Loucy (cell line): ENCODE measurements at regions not wholly inside any gene's neighbourhood (a gene's known extent, or its start where the extent isn't known, plus 50 kb on each side); places are given as distances from the start of the nearest gene placed in this dataset.

Source experiments
- H2AFZ ChIP-seq: fragments of 200-600 bp; sonication (generic); 2 replicates; pipeline ENCODE4 v1.6.0; 2016; ENCODE audit warnings: antibody characterized with exemption, mild to moderate bottlenecking, low read length, moderate library complexity
- H3F3A ChIP-seq: fragments of 200-600 bp; 2 replicates; pipeline ENCODE4 v1.6.0; 2016; ENCODE audit warnings: antibody characterized with exemption, low read depth, mild to moderate bottlenecking
- H3K27me3 ChIP-seq: fragments of 200-600 bp; sonication (generic); 2 replicates; pipeline ENCODE4 v1.6.1; 2014; ENCODE audit warnings: low read length, mild to moderate bottlenecking; ENCODE audit not compliant: insufficient read depth, poor library complexity, severe bottlenecking
- H3K36me3 ChIP-seq: fragments of 200-600 bp; sonication (generic); 2 replicates; pipeline ENCODE4 v1.6.1; 2016; ENCODE audit warnings: low read length; ENCODE audit not compliant: insufficient read depth
- H3K4me1 ChIP-seq: fragments of 200-600 bp; sonication (generic); 2 replicates; pipeline ENCODE4 v1.5.1; 2014; ENCODE audit warnings: low read length, mild to moderate bottlenecking; ENCODE audit not compliant: insufficient read depth, poor library complexity, severe bottlenecking
- H3K4me2 ChIP-seq: fragments of 200-600 bp; sonication (generic); 2 replicates; pipeline ENCODE4 v1.6.0; 2014; ENCODE audit warnings: antibody characterized with exemption, low read length, low read depth, mild to moderate bottlenecking; ENCODE audit not compliant: poor library complexity, severe bottlenecking
- H3K4me3 ChIP-seq: fragments of 200-600 bp; sonication (generic); 2 replicates; pipeline ENCODE4 v1.5.1; 2014; ENCODE audit warnings: low read length, mild to moderate bottlenecking, mixed read lengths; ENCODE audit not compliant: poor library complexity, severe bottlenecking
- H3K79me2 ChIP-seq: fragments of 200-600 bp; sonication (generic); 2 replicates; pipeline ENCODE4 v1.6.1; 2014; ENCODE audit warnings: low read length; ENCODE audit not compliant: insufficient read depth
- H3K9ac ChIP-seq: fragments of 200-600 bp; sonication (generic); 2 replicates; pipeline ENCODE4 v1.6.0; 2014; ENCODE audit warnings: mild to moderate bottlenecking, low read depth, low read length, moderate library complexity; ENCODE audit not compliant: poor library complexity, severe bottlenecking
- H3K9me2 ChIP-seq: fragments of 200-600 bp; sonication (generic); replicated peaks from 2 replicates; pipeline ENCODE4 v1.6.1; 2016; ENCODE audit warnings: low read depth, low read length, mixed read lengths
- H3K9me3 ChIP-seq: fragments of 200-600 bp; sonication (generic); 2 replicates; pipeline ENCODE4 v1.6.1; 2014; ENCODE audit warnings: mild to moderate bottlenecking, antibody characterized with exemption, low read length, low read depth; ENCODE audit not compliant: insufficient read depth
- H4K20me1 ChIP-seq: fragments of 200-600 bp; sonication (generic); 2 replicates; pipeline ENCODE4 v1.6.0; 2014; ENCODE audit warnings: antibody characterized with exemption, low read length, mild to moderate bottlenecking; ENCODE audit not compliant: insufficient read depth, poor library complexity, severe bottlenecking
- EZH2phosphoT487 ChIP-seq: fragments of 200-600 bp; IDR thresholded peaks from 2 replicates; pipeline ENCODE4 v1.6.1; 2018; ENCODE audit warnings: antibody characterized with exemption, mild to moderate bottlenecking, moderate library complexity, borderline replicate concordance
- TF ChIP-seq, protein P1 (sequence below): fragments of 200-600 bp; sonication (generic); conservative IDR thresholded peaks from 2 replicates; pipeline ENCODE4 v1.5.1; 2014; ENCODE audit warnings: mild to moderate bottlenecking, antibody characterized with exemption, low read length

DNA sequence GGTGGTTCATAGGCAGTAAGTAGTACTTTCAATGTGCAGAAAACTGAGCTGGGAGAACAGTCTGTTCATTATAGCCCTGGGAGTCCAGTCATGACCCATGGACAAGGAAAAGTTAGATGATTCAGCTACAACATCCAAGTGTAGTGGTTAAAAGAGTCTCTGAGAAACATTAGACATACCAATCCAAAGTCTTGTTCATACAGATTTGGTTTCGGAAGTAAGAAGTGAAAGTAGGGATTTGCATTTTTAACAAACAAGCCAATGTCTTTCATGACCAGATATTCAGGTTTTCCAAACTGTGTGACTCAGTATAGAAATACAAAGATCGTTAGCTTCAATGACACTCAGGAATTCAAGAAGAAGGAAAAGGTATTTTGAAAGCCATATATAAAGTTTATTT, 345.3 kb downstream of the SLITRK1 start:
- Histone ChIP-seq H3K4me1 (no peaks in the 10 kb centered on the region), H3K4me2 (no peak overlapping the region), H4K20me1 (no peaks in the 10 kb centered on the region), H3K4me3 (no peak overlapping the region), H2AFZ (no peak overlapping the region), H3K9me3 (peaks cover 10% of the 10 kb centered on the region; the same call in 1 of the 2 replicates), H3K79me2 (no peaks in the 10 kb centered on the region), H3F3A (no peaks in the 10 kb centered on the region), H3K9ac (no peak overlapping the region), H3K36me3 (no peaks in the 10 kb centered on the region), H3K27me3 (no peaks in the 10 kb centered on the region), H3K9me2 (no peaks in the 10 kb centered on the region)
- no peak for TF ChIP-seq EZH2phosphoT487
- TF ChIP-seq, protein P1, sequence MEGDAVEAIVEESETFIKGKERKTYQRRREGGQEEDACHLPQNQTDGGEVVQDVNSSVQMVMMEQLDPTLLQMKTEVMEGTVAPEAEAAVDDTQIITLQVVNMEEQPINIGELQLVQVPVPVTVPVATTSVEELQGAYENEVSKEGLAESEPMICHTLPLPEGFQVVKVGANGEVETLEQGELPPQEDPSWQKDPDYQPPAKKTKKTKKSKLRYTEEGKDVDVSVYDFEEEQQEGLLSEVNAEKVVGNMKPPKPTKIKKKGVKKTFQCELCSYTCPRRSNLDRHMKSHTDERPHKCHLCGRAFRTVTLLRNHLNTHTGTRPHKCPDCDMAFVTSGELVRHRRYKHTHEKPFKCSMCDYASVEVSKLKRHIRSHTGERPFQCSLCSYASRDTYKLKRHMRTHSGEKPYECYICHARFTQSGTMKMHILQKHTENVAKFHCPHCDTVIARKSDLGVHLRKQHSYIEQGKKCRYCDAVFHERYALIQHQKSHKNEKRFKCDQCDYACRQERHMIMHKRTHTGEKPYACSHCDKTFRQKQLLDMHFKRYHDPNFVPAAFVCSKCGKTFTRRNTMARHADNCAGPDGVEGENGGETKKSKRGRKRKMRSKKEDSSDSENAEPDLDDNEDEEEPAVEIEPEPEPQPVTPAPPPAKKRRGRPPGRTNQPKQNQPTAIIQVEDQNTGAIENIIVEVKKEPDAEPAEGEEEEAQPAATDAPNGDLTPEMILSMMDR: no peak

DNA sequence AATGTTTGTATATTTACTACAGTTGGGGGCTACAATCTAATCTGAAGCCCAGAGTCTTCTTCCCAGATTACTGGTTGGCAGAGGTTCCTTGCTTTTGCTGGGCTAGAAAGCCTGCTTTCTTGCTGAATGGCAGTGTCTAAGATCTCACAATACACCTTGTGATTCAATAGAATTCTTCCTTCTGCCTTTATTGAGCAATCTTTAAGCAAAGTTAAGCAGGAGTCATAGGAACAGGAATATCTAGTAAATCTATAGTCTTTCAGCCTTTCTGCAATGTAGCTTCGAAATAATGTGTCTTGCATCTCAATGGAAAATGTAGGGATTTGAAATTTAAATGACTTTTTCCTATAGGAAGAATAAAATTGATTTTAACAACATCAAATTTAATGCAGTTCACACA, 346.1 kb downstream of the SLITRK1 start:
- H3K36me3 ChIP-seq: no peaks in the 10 kb centered on the region
- TF ChIP-seq EZH2phosphoT487: no peak
- TF ChIP-seq, protein P1: no peak
- no peaks in the 10 kb centered on the region for H3K27me3 ChIP-seq
- H3K79me2 ChIP-seq: no peaks in the 10 kb centered on the region
- H3K9me3 ChIP-seq: peaks cover 10% of the 10 kb centered on the region; the same call in 1 of the 2 replicates
- H2AFZ ChIP-seq: no peak overlapping the region
- H3K9ac ChIP-seq: no peak overlapping the region
- H3K9me2 ChIP-seq: no peaks in the 10 kb centered on the region
- H3K4me3 ChIP-seq: no peak overlapping the region
- H4K20me1 ChIP-seq: no peaks in the 10 kb centered on the region
- no peaks in the 10 kb centered on the region for H3F3A ChIP-seq
- H3K4me1 ChIP-seq: no peaks in the 10 kb centered on the region
- no peak overlapping the region for H3K4me2 ChIP-seq

DNA sequence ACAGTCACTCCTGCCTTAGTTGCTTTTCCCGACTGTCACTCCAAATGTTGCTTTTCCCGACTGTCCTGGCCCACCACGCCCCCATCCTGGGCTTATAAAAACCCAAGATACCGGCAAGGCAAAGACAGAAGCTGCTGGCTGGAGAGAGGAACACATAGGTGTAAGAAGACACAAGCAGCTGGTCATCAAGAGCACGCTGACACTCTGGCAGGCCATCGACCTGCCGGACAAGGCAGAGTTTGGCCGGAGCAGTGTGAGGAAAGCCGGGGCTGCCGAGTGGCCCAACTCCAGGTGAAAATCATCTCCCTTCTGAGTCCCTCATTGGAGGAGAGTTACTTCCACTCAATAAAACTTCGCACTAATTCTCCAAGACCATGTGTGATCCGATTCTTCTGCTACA, 349.5 kb downstream of the SLITRK1 start:
- no peaks in the 10 kb centered on the region for H3K79me2 ChIP-seq
- H3K4me2 ChIP-seq: no peak overlapping the region
- H3F3A ChIP-seq: no peaks in the 10 kb centered on the region
- TF ChIP-seq, protein P1: no peak
- TF ChIP-seq EZH2phosphoT487: no peak
- no peak overlapping the region for H3K4me3 ChIP-seq
- H3K4me1 ChIP-seq: no peaks in the 10 kb centered on the region
- no peaks in the 10 kb centered on the region for H3K36me3 ChIP-seq
- H3K27me3 ChIP-seq: no peaks in the 10 kb centered on the region
- no peak overlapping the region for H3K9ac ChIP-seq
- 0 out of 2 replicates have a peak, but pooled peaks cover 5% of the 10 kb centered on the region for H3K9me3 ChIP-seq
- no peaks in the 10 kb centered on the region for H4K20me1 ChIP-seq
- H2AFZ ChIP-seq: no peak overlapping the region
- no peaks in the 10 kb centered on the region for H3K9me2 ChIP-seq
